Amygdala (tissue), 56 donors: ENCODE measurements at regions not wholly inside any gene's neighbourhood (a gene's known extent, or its start where the extent isn't known, plus 50 kb on each side); places are given as distances from the start of the nearest gene placed in this dataset.

Experiments used
- DNase-seq, 56 donors: peaks; one replicate each; lab custom pipeline; 2025; lab: John Stamatoyannopoulos, UW

- DNase-seq = no peak
Observed at GRCh38 chr12:14272956-14273912, 92.2 kb upstream of the ATF7IP start.

- DNase-seq = no peak
Observed at GRCh38 chr12:14273913-14274311, 91.6 kb upstream of the ATF7IP start.

- no peak for DNase-seq
Observed at GRCh38 chr12:14275111-14275510, 90.4 kb upstream of the ATF7IP start.

- DNase-seq = no peak
Observed at GRCh38 chr12:14275886-14276285, 89.6 kb upstream of the ATF7IP start.

- DNase-seq = no peak
Observed at GRCh38 chr12:14278294-14278953, 87.1 kb upstream of the ATF7IP start.

GRCh38 chr12:14279845-14280244 is 85.6 kb upstream of the ATF7IP start:
- no peak for DNase-seq

GRCh38 chr12:14280921-14281320 is 84.6 kb upstream of the ATF7IP start:
- DNase-seq = no peak

GRCh38 chr12:14281539-14281938 is 83.9 kb upstream of the ATF7IP start:
- DNase-seq = no peak

GRCh38 chr12:14283489-14284144 is 81.9 kb upstream of the ATF7IP start:
- no peak for DNase-seq

- no peak for DNase-seq
Observed at GRCh38 chr12:14284184-14284722, 81.2 kb upstream of the ATF7IP start.

- DNase-seq = no peak
Observed at GRCh38 chr12:14289601-14290000, 75.9 kb upstream of the ATF7IP start.

GRCh38 chr12:14290951-14291350 is 74.5 kb upstream of the ATF7IP start:
- no peak for DNase-seq

GRCh38 chr12:14303661-14304155 is 61.8 kb upstream of the ATF7IP start:
- no peak for DNase-seq

GRCh38 chr12:14307004-14307403 is 58.5 kb upstream of the ATF7IP start:
- DNase-seq = no peak

- DNase-seq = no peak
Observed at GRCh38 chr12:14308516-14308915, 57.0 kb upstream of the ATF7IP start.

GRCh38 chr12:14310866-14311265 is 54.6 kb upstream of the ATF7IP start:
- DNase-seq = no peak

- DNase-seq = no peak
Observed at GRCh38 chr12:14313379-14314138, 51.9 kb upstream of the ATF7IP start.

GRCh38 chr12:14314801-14315200 is 50.7 kb upstream of the ATF7IP start:
- no peak for DNase-seq

- no peak for DNase-seq
Observed at GRCh38 chr12:14315501-14315900, 50.0 kb upstream of the ATF7IP start.
